Posterior vena cava (tissue), 2 donors: ENCODE measurements at regions not wholly inside any gene's neighbourhood (a gene's known extent, or its start where the extent isn't known, plus 50 kb on each side); places are given as distances from the start of the nearest gene placed in this dataset.
"Not testable (repeated sequence)": the region's sequence is repeated elsewhere in the genome, so short reads cannot be mapped to it uniquely, and the experiment has no call there.

Source experiments
- DNase-seq: peaks from one replicate; pipeline ENCODE4 v3.0.0-alpha.2; 2020; ENCODE audit warnings: low spot score
- intact Hi-C, 2 donors: fragments of 100-400 bp; cut with DNase I; formaldehyde crosslinking; loops; one replicate each; pipeline versions ENCODE4 v1.14.1 to v1.14.2; 2022 to 2023
- donor health status: DM: yes; HTN: yes; CAD: no.
- donor health status: DM: yes; HTN: yes; CAD: no.

DNA sequence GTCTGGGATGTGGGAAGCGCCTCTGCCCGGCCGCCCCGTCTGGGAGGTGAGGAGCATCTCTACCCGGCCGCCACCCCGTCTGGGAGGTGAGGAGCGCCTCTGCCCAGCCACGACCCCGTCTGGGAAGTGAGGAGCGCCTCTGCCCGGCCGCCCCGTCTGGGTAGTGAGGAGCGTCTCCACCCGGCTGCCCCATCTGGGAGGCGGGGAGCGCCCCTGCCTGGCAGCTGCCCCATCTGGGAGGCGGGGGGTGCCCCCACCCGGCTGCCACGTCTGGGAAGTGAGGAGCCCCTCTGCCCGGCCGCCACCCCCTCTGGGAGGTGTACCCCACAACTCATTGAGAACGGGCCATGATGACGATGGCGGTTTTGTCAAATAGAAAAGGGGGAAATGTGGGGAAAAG lies 288.3 kb downstream of the SPRY1 start:
- DNase-seq, intact Hi-C loops: not testable (repeated sequence)

DNA sequence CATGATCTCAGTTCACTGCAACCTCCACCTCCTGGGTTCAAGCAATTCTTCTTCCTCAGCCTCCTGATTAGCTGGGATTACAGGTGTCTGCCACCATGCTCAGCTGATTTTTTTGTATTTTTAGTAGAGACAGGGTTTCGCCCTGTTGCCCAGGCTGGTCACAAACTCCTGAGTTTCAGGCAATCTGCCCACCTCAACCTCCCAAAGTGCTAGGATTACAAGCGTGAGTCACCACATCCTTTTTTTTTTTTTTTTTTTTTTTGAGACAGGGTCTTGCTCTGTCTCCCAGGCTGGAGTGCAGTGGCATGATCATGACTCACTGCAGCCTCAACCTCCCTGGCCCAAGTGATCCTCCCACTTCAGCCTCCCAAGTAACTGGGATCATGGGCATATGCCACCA lies 298.9 kb downstream of the SPRY1 start:
- intact Hi-C loops, DNase-seq: not testable (repeated sequence)

DNA sequence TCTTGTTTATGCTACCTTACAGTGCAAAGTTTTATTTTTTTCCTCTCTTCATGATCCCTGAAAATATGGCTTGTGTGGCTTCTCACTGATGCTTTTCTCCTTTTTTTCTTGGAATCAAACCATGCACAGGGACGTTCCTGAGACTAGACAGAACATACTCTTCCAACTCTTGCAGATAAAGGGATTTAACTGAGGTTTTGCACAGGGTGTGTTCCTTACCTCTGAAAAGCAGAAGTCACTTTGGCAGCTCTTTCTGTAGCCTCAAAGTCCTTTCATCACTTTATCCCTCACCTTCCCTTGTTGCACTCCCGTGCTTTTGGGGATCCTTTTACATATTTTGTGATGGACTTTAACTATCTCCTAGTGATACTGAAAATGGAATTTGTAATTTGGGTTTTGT lies 300.1 kb downstream of the SPRY1 start:
- no peak for DNase-seq

DNA sequence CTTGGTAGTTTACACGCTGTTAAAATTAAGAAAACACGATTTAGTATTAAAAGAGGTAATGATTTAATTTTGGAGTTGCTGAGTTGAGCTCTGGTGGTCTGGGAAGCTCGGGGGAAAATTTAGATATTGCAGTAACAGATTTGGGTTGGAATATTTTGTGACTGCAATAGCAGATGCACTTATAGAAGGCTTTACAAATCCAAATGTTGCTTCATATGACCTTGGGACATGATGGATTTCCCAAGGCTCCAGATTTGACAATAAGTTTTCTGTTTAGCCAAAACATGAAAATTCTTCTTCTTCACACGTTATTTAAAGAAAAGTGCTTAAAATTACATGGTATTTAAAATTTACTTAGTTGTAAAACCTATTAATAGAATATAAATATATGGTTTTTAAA lies 302.0 kb downstream of the SPRY1 start:
- intact Hi-C loops = no loop called here
- no peak for DNase-seq

More for the DNA sequence above, 300.1 kb downstream of the SPRY1 start:
- intact Hi-C loops = no loop called here

DNA sequence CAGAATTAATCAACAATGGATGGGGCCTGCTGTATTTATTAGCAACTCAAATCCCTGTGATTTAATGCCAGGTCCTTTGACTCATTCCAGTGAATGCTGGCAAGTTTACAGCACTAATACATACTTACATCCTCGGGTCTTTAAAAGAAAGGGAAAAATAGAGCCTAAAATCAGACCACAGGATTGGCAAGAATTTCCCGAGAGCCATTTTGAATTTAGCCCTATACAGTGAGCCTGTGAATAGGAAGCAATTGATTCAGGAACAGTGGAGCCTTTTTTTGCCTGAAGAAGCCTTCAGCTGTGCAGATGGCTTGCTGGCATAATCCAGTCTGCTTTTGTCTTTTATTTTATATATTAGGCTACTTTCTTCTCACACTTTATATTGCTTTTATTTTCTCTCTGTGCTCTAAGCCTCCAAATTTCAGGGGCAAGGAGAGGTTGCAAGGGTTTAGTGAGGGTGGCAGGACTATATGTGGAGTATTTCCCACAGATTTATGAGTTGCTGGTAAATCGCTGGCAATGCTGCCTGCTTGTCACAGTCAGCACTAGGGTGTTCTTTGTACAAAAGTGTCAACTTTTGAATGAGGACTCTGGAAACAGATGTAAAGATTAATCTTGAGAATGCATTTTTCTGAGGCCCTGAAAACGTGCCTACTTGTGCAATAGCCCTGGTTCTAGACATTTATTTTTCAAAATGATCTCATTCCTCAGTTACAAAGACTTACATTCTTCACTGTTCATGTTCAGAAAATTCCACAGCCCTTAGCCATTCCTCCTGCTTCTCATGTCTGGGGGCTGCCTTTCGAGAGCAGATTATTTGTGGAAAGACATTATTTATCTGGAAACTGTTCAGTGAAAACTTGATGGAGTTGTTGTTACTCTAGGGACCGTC lies 303.5 kb downstream of the SPRY1 start:
- intact Hi-C loops = no loop called here
- no peak for DNase-seq

DNA sequence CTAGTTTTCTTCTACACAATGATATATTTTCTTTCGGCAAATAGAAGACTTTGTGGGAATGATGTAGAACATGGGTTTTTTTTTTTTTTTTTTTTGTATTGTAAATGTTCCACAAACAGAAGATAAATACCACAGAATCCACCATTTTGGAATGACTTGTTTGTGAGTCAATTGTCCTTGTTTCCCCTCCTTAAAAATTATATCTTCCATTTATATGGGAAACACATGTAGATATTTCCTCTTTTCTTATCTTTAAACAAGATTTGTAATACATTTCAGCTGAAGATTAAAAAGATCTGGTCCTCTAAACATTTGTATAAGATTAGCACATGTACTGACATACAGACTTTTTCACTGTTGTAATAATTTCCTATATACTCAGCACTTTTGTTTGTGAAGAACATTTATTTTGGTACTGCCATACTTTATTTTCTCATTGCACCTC lies 304.6 kb downstream of the SPRY1 start:
- intact Hi-C loops = no loop called here
- DNase-seq = no peak

DNA sequence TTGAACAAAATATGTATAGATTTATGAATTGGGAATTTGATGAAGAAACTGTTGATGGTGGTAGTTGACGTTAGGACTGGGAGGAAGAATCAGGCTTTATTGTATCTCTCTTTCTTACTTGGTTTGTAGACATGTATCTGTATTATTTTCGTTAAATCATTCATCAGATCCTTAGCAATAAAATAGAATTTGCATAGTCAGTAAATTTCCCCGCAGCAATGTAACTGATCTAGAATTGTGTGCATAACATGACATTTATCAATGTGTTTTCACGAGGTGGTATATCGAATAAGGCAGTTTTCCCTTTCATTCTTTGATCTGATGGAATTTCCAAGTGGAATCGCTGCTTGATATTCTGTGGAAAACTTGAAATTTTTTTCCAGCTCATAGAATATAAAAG lies 308.8 kb downstream of the SPRY1 start:
- intact Hi-C loops = no loop called here
- no peak for DNase-seq

DNA sequence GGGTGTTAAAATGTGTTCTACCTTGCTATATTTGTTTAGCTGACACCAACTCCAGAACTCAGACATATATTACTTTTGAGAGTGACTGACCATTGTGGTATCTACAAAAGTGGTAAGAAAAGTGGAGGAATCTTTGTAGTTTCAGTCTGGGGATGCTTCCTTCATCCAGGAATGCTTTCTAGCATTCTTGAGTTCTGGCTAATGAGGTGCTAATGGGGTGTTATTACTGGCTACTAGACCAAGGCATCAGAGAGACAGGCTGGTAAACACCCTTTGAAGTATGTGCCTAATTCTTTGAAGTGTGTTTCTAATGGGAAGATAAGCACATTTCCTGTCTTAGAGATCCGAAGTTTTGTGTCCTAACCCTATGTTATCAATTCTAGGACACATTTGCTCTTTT lies 310.4 kb downstream of the SPRY1 start:
- no peak for DNase-seq
- intact Hi-C loops = no loop called here

DNA sequence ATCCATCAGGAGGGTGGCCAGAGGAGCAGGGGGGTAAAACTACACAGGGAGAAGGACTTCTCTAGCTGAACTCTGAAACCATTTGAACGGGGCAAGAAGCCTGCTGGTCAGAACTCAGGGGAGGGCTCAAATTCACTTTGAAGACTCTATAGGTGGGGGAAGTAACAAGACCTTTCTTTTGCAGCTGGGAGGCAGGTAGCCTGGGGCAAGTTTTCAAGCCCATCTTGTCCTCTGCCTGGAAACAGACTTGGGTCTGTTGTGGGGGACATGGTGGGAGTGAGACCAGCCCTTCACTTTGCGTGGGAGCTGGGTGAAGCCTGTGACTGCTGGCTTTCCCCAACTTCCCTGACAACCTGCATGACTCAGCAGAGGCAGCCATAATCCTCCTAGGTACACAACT lies 312.3 kb downstream of the SPRY1 start:
- intact Hi-C loops = no loop called here
- no peak for DNase-seq

DNA sequence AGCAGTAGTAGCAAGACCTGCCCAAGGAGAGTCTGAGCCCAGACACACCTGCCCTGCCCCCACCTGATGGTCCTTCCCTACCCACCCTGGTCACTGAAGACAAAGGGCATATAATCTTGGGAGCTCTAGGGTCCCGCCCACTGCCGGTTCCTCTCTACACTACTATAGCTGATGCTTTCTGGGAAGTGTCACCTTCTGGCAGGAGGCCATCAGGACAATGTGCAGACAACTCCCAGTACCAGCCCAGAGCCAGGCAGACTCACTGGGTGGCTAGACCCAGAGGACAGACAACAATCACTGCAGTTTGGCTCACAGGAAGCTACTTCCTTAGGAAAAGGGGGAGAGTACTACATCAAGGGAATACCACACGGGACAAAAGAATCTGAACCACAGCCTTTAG lies 312.7 kb downstream of the SPRY1 start:
- intact Hi-C loops = no loop called here
- no peak for DNase-seq

DNA sequence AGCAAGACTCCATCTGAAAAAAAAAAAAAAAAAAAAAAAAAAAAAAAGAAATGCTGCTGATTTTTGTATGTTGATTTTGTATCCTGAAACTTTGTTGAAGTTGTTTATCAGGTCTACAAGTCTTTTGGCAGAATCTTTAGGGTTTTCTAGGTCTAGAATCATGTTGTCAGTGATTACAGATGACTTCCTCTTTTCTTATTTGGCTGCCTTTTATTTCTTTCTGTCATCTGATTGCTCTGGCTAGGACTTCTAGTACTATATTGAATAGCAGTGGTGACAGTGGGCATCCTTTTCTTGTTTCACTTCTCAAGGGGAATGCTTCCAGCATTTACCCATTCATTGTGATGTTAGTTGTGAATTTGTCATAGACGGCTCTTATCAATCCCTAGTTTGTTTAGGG lies 334.4 kb downstream of the SPRY1 start:
- intact Hi-C loops = no loop called here
- DNase-seq = no peak

DNA sequence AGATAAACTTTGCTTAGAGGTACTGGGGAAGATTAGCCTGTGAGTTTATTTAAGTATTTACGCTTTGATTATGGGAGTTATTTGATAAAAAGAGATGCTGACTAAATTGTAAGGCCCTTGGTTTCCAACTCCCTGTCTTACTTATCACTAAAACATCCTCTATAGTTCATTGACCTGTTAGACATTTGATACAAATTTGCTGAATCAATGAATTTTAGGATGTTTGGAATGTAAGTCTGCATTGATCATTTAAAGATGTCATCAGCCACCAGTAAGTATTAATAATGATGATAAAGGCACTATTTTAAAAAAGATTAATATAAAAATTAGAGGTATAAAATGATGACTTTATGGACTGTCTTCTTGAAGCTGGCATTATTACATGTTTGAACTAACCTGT lies 340.6 kb downstream of the SPRY1 start:
- DNase-seq = no peak
- intact Hi-C loops = no loop called here

DNA sequence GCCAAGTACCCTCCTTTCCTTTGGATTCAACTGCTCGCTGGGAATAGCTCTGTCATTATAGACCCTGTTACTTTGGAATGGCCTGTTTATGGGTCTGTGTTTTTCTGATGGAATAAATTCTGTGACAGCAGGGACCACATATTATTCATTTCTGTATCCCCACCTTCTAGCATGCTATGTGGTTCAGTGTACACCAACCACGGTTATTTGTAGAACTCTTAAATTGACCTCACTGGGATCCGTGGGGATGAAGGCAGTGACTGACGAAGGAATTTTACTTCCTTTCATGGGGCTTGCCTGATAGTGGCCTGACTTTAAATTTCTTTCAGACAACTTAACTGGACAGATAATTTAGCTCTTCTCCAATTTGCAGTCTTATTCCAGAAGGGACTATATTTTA lies 343.2 kb downstream of the SPRY1 start:
- no peak for DNase-seq
- intact Hi-C loops = no loop called here

DNA sequence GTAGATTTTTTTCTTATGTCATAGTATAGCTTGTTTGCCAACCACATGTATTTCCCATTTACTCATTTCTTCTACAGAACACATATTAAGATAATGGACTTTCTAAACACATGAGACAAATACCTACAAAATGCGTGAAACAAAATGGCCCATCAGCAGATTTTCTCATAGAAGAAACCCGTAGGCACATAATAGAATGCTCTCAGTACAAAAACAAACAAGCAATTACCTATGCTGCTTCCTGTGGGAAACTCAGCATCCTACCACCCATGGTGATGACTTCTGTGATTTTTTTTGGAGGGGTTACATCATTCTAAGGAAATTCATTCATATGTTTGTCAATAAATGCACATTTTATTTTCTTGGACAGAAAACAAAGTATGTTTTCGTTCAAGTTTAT lies 343.6 kb downstream of the SPRY1 start:
- intact Hi-C loops = no loop called here
- no peak for DNase-seq

DNA sequence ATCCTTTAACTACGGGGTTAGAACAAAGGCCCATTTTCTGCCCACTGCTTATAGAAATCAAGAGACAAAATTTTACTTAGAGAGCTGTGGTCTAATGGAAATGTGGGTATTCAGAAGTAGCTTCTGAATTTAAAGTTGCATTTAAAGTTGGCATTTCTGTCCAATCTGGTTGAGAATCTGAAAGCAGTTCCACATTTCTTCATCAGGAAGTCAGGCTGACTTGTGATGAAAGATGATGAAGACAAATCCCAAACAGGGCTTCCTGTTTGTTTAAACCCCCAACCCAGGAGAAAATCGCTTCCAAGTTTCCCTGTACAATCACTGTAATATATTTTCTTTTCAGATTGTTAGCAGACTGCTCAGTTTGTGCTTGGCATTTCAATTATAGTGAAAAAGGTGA lies 345.3 kb downstream of the SPRY1 start:
- intact Hi-C loops = no loop called here
- no peak for DNase-seq

DNA sequence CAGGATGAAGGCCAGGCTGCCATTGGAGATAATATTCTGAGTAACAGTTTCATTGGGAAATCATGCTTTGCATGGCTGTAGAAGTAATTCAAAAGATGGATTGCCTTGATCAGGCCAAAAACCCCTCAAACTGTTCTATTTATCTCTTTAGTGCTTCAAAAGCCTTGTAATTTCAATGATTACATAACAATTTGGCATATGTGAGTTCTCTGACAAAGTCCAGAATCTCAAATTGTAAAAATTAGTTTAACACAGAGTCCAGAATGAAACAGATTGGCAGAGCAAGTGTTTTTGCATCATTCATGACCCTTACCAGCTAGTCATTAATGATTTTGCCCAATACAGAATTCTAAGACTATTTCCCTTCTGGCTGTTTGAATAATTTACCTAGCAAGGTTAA lies 347.3 kb downstream of the SPRY1 start:
- intact Hi-C loops = no loop called here
- DNase-seq = no peak

DNA sequence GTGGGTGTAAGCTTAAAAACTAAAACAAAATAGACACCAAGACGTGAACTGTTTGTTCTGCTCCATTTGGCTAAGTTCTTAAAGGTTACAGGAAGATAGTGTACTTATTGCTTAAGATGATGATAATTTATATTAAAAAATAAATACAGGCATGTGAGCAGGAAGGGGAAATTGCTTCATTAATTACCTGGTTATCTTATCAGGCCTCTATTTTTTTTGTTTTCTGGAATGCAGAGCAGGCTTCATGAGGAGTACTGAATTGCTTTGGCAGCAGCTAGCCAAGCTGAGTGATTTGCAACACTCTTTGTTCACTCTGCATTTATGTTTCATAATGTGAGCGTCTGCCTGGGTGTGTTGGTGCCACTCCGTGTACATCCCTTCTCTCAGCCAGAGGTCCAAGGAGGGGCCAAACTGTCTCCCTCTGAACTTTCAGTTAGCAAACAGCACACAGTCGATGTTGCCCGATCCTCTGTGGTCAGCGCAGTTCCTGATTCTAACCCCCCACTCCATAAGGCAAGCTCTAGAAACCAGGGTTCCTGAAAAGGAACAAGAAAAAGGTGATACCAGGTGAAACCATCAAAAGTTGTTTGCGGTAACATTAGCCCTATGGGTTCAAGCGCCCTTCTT lies 348.2 kb downstream of the SPRY1 start:
- peak; percentile 77 for DNase-seq
- intact Hi-C loops = no loop called here

DNA sequence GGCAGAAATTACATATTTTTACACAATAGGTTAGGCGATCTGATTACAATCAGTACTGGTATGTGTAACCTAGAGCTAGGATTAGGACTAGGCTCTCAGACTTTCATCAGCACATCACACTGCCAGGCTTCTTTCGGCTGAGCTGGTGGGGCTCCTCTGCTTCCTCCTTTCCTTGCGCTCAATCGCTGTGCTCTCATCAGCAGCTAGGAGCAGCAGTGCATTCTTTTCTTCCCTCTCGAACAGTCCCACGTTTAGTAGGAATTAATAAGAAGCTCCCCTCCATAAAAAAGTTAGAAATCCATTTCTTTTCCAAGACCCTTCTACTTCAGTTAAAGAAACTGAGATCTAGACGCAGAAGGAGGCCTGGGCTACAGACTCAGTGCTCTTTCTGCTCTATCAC lies 350.4 kb downstream of the SPRY1 start:
- no peak for DNase-seq
- intact Hi-C loops = no loop called here

DNA sequence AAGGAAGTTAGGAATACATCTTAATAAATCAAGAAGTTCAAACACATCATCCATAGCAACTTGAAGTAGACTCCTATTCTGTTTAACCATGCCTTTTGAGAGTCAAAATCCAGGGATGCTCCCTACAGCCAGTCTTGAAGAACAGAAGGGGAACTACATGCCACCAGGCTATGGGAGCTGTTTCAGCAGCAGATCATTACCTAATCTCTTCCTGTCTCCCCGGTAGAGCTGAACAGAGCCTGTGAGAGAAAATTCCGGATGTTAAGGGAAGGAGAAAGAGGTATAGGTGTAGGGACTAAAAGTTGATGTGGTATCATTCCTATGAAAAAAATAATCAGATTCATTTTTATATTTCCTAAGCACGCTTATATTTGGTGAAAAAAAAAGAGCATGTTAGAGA lies 352.2 kb downstream of the SPRY1 start:
- no peak for DNase-seq
- intact Hi-C loops = no loop called here

DNA sequence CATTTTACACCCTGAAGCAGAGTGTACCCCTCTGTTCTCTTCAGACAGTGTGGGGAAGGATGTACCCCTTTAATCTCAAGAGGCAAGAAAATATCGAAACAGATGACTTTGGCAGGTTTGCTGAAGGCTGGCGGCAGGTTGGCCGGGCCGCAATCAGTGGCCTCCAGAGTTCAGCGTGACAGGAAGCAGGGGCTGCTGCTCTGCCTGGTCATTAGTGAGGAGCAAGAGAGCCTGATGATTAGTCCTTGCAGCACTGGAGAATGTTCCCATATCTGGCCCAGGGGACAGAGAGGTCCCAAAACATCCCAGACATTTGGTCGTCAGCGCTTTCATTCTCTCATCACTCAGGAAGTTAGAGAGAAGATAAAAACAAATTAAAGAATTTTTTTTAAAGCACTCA lies 352.8 kb downstream of the SPRY1 start:
- peak; percentile 81 for DNase-seq
- intact Hi-C loops = no loop called here

DNA sequence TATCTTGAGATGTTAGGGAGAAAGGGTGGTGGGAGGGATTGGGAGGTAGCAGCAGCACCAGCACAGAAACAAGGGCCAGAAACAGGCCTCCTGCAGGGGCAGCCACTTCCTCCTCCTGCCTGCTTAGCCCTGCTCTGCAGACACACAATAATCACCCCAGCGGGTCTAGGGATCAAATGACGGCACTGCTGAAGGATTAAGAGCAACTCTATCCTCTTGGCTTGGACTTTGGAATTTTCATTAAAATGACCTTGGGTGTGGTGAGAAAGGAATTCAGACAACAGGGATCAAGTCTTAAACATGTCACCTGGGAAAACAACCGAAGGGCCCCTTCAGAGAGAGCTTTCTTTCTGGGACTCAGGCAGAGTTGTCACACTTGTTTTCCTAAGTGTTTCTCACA lies 353.4 kb downstream of the SPRY1 start:
- intact Hi-C loops = no loop called here
- no peak for DNase-seq
